Midbrain (tissue), 1 donor: ENCODE measurements at regions not wholly inside any gene's neighbourhood (a gene's known extent, or its start where the extent isn't known, plus 50 kb on each side); places are given as distances from the start of the nearest gene placed in this dataset.

ENCODE experiments used
- DNase-seq: peaks from one replicate; lab custom pipeline; 2025; lab: John Stamatoyannopoulos, UW

- no peak for DNase-seq
These were observed 80.4 kb downstream of the HSPH1 start for GRCh38 chr13:31081316-31081715.

DNA sequence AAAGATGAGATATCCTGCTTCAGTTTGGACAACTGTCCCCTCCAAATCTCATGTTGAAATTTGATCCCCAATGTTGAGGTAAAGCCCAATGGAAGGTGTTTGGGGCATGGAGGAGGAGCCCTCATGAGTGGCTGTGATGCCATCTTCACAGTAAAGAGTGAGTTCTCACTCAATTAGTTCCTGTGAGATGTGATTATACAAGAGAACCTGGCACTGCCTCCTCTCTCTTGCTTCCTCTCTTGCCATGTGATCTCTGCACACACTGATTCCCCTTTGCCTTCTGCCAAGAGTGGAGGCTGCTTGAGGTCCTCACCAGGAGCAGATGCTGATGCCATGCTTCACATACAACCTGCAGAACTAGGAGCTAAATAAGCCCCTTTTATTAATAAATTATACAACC, 86.9 kb downstream of the HSPH1 start:
- no peak for DNase-seq

- no peak for DNase-seq
These were observed 87.6 kb downstream of the HSPH1 start for GRCh38 chr13:31073859-31074718.

DNA sequence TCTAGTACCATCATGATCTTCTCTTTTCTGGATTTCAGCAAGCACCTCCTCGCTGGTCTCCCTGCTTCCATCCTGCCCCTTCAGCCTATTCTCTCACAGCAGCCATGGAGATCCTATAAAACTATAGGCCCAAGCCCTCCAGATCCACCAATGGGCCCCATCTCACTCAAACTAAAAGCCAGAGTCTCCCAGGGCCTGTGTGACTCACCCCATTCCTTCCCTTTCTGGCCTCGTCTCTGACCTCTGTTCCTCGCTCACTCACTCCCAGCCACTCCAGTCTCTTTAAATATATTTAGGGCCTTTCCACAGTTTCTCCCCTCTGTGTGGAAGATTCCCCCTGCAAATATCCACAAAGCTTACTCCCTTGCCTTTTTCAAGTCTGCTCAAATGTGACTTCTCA, 89.7 kb downstream of the HSPH1 start:
- no peak for DNase-seq

- DNase-seq: no peak
These were observed 91.7 kb downstream of the HSPH1 start for GRCh38 chr13:31069808-31070534.

DNA sequence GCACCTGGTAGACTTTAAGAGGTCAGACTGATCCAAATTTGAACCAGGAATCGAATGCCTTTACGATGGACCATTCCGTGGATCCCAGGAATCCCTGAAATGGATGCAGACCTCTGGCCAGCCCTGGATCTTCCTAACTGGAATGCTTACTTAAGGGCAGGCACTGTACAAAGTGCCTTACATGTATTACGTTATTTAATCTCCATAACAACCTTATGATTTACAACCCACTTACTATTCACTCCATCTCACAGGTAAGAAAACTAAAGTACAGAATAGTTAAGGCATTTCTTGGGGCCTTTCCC, 93.6 kb downstream of the HSPH1 start:
- DNase-seq: no peak

DNA sequence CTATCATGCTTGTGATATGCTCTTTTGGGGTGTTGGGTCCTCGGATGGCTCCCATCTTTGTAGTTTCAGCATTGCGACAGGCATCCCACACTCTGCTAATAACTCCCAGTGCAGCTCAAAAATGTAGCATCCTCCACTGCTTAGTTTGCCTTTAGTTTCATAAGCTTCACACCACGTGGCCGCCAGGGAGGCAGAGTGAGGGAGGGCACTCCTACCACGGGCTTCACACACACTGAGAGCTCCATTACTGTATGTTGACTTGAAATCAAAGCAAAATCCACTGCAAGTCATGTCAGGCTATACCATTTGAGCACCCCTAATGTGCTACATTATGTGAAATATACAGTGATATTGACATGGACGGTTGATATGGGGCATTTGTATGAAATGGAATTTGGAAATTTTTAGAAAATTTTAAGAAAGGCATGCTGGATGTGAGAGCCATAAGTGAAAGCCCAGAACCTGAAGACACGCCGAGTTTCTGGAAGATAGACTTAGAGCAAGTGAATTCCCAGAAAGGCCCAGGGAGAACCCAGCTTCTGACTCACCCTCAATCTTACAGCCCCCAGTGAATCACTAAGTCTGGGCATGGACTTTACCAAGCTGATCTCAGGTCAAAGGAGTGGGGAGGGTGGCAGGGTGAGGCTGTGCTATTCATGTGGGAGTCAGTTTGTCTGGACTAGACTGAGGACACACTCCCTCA, 94.1 kb downstream of the HSPH1 start:
- DNase-seq: no peak

GRCh38 chr13:31064636-31065035, 97.1 kb downstream of the HSPH1 start:
- no peak for DNase-seq

DNA sequence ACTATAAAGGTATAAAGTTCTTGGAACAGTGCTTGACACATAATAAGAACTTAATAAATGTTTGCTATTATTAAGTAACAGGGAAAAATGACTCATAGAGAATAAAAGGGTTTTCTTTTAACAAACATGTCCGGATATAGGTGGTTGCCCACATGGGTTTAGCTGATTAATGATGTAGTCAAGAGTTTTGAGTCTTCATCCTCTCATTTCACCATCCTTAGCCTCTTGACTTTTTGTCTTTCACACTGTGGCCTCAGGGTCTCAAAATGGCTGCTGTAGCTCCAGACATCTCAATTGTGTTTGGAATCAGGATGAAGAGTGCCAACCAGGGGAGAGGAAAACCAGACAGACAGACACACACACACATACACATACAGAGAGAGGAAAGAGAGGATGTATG, 97.9 kb downstream of the HSPH1 start:
- no peak for DNase-seq

DNA sequence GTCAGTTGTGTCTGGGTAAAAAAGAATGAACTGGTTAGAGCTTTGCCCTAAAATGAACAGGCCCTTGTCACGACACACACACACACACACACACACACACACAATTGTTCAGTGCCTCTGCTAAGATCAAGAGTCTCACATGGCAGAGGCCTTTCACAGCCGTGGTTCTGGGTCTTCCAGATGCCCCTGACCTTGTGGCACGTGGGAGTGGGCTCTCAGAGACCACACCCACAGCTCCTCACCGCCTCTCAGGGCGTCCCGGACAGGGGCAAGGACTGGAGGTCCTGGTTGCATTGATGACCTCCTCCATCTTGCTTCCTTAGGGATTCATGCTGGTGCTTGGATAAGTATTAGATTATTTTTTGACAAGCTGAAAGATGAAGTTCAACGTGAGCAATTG, 101.0 kb downstream of the HSPH1 start:
- no peak for DNase-seq

- DNase-seq: no peak
These were observed 101.5 kb downstream of the HSPH1 start for GRCh38 chr13:31060220-31060619.

DNA sequence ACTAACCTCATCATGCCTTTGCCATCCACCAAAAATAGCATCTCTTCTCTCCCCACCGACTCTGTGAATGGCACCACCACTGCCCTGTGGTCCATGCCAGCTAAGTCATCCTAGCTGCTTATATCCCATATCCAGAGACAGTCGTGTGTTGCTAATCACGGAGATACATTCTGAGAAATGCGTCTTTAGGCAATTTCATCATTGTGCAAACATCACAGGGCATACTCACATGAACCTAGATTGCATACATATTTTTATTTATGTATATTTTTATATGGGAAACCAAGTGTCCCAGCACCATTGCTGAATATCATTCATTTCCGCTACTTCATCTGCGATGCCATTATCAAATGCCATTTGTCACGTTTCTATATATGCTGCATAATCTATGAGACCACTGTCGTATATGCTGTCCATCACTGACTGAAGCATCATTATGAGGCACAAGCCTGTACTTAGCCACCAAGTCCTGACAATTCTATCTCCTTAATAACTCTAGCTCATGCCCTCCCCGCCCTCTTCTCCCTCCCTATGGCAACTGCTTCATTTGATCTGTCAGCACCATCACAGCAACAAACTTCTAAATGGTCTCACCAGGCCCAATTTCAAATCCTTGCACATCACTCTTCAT, 104.2 kb downstream of the HSPH1 start:
- no peak for DNase-seq

DNA sequence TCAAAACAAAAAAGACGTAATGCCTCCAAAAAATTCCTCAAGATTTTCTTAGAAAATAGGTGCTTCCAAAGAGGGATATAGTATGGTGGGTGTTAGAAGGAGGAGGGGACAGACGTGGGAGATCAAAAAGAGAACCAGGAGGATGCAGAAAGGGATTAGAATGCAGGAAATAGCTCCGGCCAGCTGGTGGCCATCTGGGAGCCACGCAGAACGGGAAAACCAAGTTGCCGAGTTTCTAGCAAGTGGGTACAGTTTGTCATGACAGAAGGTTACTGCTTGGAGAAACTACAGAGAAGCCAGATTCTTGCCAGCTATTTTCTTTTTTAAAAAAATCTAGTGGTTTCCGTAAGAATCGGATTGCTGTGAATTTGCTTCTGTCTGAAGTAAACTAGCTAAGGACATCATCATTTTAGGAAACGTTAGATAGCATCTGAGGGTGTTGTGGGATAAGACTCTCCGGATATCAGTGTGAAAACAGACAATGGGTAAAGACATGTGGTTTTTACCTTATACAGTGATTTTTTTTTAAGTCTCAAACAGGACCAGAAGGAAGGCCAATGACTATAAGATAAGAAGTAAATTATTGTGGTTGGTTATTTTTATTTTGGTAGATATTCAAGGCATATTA, 104.9 kb downstream of the HSPH1 start:
- DNase-seq: no peak

DNA sequence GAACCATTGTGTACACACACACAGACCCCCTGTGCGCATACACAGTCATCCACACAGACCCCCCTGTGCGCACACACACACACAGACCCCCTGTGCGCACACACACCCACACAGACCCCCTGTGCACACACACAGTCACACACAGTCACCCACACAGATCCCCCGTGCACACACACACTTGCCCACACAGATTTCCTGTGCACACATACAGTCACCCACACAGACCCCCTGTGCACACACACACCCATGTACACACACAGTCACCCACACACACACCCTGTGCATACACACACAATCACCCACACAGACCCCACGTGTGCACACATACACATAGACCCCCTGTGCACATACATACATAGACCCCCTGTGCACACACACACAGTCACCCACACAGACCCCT, 106.1 kb downstream of the HSPH1 start:
- DNase-seq: no peak

- no peak for DNase-seq
These were observed 107.1 kb downstream of the HSPH1 start for GRCh38 chr13:31054632-31055031.

GRCh38 chr13:31053896-31054295, 107.8 kb downstream of the HSPH1 start:
- no peak for DNase-seq

- DNase-seq: no peak
These were observed 108.6 kb downstream of the HSPH1 start for GRCh38 chr13:31053091-31053490.

DNA sequence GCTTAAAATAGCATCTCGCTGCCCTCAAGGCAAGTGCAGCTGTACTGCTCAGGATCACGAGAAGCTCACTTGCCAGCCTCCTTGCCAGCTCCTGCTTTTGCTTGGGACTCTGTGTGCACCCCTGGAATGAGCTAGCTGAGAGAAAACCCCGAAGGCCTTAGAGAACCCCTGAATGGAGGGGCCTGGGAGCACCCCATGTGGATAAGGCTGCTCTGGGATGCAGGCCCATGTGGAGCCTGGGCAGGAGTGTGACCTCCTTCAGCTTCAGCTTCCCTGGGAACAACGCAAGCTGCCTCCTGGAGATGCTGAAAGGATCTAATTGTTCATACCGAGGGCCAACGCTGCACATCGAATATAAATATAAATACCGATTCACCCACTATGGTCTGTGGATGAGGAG, 109.2 kb downstream of the HSPH1 start:
- DNase-seq: no peak

DNA sequence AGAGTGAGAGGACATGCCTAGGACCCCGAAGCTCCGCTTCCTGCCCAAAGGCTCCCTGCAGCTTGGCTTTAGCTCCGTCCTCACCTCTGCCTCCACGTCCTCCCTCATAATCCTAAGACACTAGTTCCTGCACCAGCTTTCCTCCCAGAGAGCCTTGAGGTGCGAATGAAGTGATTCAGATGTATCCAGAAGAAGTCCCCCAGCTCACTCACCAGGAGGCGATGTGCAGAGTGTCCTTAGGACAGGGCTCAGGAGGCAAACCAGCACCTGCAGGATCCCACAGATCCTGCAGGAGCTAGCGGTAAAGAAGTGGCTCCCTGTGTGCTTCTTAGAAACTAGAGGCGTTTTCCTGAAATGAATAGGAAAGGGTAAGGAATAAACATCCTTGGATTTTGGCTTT, 109.7 kb downstream of the HSPH1 start:
- DNase-seq: no peak

GRCh38 chr13:31050486-31051400, 111.0 kb downstream of the HSPH1 start:
- no peak for DNase-seq

GRCh38 chr13:31049833-31050232, 111.9 kb downstream of the HSPH1 start:
- DNase-seq: no peak
